HL-60 (cell line): ENCODE measurements at regions not wholly inside any gene's neighbourhood (a gene's known extent, or its start where the extent isn't known, plus 50 kb on each side); places are given as distances from the start of the nearest gene placed in this dataset.

ENCODE experiments used
- DNase-seq, 2 experiments: peaks; one replicate each; pipeline ENCODE4 v3.0.0-alpha.2; 2010 to 2020; ENCODE audit warnings: low read depth in 1 of 2, low spot score in 1 of 2
- H3K27ac ChIP-seq: fragments of 250-450 bp; sonication (Bioruptor Pico); replicated peaks from 2 replicates; pipeline ENCODE4 v1.5.1; 2020; ENCODE audit warnings: mild to moderate bottlenecking, moderate library complexity
- H3K27me3 ChIP-seq: fragments of 250-450 bp; sonication (Bioruptor Pico); 2 replicates; pipeline ENCODE4 v1.5.1; 2021; ENCODE audit warnings: mild to moderate bottlenecking, moderate library complexity; ENCODE audit not compliant: insufficient read depth, poor library complexity, severe bottlenecking
- H3K4me3 ChIP-seq: replicated peaks from 2 replicates; pipeline ENCODE4 v1.5.1; 2011; ENCODE audit warnings: mild to moderate bottlenecking, control low read depth, low read length; ENCODE audit not compliant: insufficient read depth
- GABPA ChIP-seq: IDR thresholded peaks from 2 replicates; pipeline ENCODE4 v1.6.1; 2012; ENCODE audit warnings: low read depth
- POLR2AphosphoS5 ChIP-seq: IDR thresholded peaks from 2 replicates; pipeline ENCODE4 v1.6.1; 2012; ENCODE audit warnings: low read depth
- SPI1 ChIP-seq: IDR thresholded peaks from 2 replicates; pipeline ENCODE4 v1.6.1; 2012; ENCODE audit warnings: low read depth, mild to moderate bottlenecking, borderline replicate concordance
- TF ChIP-seq, protein P1 (sequence below): IDR thresholded peaks from 2 replicates; pipeline ENCODE4 v1.6.1; 2012; ENCODE audit warnings: low read depth; ENCODE audit not compliant: insufficient replicate concordance
- TF ChIP-seq, protein P2 (sequence below): IDR thresholded peaks from one replicate; pipeline ENCODE4 v1.5.1; 2011; ENCODE audit warnings: low read length, control low read depth, inconsistent platforms; ENCODE audit not compliant: insufficient read depth

DNA sequence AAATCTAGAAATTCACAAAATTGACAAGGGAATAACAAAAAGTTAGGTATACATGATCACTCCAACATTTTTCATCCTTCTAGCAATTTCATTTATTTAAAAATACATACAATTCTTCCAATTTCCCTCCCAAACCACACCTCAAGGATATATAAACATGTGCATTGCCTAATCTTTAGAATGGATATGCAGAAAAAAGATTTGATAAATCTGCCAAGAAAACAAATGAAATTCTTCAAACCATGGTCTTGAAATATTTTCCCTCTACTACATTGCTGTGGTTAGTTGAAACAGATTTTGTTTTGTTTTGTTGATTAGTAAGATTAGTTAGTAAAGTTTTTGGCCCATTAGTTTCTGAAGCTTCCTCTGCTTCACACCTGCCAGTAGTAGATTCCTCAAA lies 703.3 kb upstream of the CCDC179 start:
- H3K27ac ChIP-seq = no peak overlapping the region
- no peaks in the 10 kb centered on the region for H3K27me3 ChIP-seq
- no peak for DNase-seq
- no peak overlapping the region for H3K4me3 ChIP-seq
- TF ChIP-seq, protein P1, sequence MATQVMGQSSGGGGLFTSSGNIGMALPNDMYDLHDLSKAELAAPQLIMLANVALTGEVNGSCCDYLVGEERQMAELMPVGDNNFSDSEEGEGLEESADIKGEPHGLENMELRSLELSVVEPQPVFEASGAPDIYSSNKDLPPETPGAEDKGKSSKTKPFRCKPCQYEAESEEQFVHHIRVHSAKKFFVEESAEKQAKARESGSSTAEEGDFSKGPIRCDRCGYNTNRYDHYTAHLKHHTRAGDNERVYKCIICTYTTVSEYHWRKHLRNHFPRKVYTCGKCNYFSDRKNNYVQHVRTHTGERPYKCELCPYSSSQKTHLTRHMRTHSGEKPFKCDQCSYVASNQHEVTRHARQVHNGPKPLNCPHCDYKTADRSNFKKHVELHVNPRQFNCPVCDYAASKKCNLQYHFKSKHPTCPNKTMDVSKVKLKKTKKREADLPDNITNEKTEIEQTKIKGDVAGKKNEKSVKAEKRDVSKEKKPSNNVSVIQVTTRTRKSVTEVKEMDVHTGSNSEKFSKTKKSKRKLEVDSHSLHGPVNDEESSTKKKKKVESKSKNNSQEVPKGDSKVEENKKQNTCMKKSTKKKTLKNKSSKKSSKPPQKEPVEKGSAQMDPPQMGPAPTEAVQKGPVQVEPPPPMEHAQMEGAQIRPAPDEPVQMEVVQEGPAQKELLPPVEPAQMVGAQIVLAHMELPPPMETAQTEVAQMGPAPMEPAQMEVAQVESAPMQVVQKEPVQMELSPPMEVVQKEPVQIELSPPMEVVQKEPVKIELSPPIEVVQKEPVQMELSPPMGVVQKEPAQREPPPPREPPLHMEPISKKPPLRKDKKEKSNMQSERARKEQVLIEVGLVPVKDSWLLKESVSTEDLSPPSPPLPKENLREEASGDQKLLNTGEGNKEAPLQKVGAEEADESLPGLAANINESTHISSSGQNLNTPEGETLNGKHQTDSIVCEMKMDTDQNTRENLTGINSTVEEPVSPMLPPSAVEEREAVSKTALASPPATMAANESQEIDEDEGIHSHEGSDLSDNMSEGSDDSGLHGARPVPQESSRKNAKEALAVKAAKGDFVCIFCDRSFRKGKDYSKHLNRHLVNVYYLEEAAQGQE = no peak
- TF ChIP-seq, protein P2, sequence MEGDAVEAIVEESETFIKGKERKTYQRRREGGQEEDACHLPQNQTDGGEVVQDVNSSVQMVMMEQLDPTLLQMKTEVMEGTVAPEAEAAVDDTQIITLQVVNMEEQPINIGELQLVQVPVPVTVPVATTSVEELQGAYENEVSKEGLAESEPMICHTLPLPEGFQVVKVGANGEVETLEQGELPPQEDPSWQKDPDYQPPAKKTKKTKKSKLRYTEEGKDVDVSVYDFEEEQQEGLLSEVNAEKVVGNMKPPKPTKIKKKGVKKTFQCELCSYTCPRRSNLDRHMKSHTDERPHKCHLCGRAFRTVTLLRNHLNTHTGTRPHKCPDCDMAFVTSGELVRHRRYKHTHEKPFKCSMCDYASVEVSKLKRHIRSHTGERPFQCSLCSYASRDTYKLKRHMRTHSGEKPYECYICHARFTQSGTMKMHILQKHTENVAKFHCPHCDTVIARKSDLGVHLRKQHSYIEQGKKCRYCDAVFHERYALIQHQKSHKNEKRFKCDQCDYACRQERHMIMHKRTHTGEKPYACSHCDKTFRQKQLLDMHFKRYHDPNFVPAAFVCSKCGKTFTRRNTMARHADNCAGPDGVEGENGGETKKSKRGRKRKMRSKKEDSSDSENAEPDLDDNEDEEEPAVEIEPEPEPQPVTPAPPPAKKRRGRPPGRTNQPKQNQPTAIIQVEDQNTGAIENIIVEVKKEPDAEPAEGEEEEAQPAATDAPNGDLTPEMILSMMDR = no peak
- TF ChIP-seq GABPA = no peak
- no peak for TF ChIP-seq SPI1
- TF ChIP-seq POLR2AphosphoS5 = no peak

DNA sequence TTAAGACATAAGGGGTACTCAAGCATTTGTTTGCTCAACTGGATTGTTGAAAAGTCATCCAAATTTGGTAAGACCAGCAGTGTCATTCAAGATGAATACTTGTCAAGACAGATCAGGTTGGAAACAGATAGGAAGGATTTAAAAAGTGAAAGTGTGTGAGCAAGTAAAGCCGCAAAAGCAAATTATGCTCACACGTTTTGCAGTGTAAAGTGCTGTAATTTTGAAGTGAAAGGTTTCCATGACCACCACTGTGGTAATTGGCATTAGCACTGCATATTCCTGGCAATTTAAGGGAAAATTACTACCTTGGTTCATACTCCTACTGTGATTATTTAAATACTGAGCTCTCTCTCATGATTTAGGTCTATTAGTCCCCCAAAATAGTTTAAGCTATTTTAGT lies 704.1 kb upstream of the CCDC179 start:
- DNase-seq = no peak
- TF ChIP-seq, protein P1 = no peak
- TF ChIP-seq SPI1 (no peak), POLR2AphosphoS5 (no peak), GABPA (no peak)
- TF ChIP-seq, protein P2 = no peak
- Histone ChIP-seq H3K4me3 (no peak overlapping the region), H3K27me3 (no peaks in the 10 kb centered on the region), H3K27ac (no peak overlapping the region)

DNA sequence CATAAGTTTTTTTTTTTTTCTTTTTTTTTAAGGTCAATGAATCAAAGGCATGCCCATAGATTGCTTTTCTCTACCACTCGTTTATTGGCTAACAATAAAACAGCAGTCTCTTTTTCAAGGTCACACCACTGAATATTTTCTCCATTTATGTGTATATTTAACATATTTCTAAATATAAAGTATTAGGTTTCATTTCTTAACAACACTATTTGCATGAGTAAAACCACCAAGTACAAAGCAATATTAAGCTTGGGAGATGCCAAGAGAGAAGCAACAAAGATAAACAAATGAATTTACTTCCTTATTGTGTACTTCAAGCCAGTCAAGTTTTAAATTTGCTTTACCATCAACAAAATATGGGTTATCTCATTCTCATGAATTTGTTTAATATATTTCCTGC lies 708.9 kb upstream of the CCDC179 start:
- Histone ChIP-seq H3K27ac (no peak overlapping the region), H3K4me3 (no peak overlapping the region), H3K27me3 (no peaks in the 10 kb centered on the region)
- no peak for DNase-seq
- TF ChIP-seq GABPA (no peak), POLR2AphosphoS5 (no peak)
- TF ChIP-seq, protein P2 = no peak
- TF ChIP-seq, protein P1 = no peak
